ENCODE measurements at regions not wholly inside any gene's neighbourhood (a gene's known extent, or its start where the extent isn't known, plus 50 kb on each side); places are given as distances from the start of the nearest gene placed in this dataset.

DNA sequence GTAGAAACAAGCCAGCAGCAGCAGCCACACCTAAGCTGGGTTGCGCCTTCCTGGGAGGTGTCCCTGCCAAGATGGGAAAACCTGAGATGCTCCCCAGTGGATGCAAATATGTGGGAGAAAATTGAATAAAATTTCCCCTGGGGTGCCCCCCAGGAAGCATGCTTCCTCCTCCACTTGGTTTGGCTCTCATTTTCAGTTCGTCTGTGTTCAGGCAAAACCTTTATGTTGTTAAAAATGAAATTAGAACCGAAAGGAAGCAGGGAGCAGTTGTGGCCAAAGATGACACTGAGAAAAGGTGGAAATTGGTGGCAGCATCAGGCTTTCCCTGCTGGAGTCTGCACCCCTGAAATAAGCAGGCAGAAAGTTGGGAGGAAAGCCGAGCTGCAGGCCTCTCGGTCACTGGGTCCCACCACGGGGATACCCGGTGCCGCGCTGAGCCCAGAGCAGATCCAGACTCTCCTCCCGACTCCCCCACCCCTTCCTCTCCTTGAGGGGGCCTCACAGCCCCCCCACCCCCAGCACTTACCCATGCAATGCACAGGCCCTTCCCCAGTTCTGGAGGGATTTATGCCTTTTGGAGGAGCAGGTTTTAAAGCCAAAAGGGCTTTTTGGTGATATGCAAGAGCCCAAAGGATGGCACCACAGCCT is 267.7 kb upstream of the SPRED2 start:
- no peak for DNase-seq

More for the DNA sequence above, 267.7 kb upstream of the SPRED2 start:
- Histone ChIP-seq H3K4me2 (ENCODE audit: low read depth, low read length) (no peak overlapping the region), H2BK120ac (ENCODE audit: low read depth, low read length) (no peak overlapping the region), H3K9ac (ENCODE audit: low read depth, low read length) (no peak overlapping the region), H4K8ac (ENCODE audit: low read depth in 2 of 2, low read length in 2 of 2) (no peak overlapping the region), H3K4me3 (ENCODE audit: insufficient read depth, low read depth, low read length) (no peak overlapping the region), H2BK15ac (ENCODE audit: low read depth, low read length) (no peak overlapping the region), H3K9me3 (ENCODE audit: control insufficient read depth, insufficient read depth, low read length) (no peaks in the 10 kb centered on the region), H3K18ac (ENCODE audit: low read depth, low read length) (no peak overlapping the region), H2AK5ac (ENCODE audit: low read depth, low read length) (no peak overlapping the region), H2BK20ac (ENCODE audit: low read depth, low read length) (no peak overlapping the region), H3K36me3 (ENCODE audit: control insufficient read depth, insufficient read depth, low read length) (no peaks in the 10 kb centered on the region), H2BK5ac (ENCODE audit: low read depth, low read length, poor library complexity, severe bottlenecking) (no peak overlapping the region), H3K79me1 (ENCODE audit: low read depth in 1 of 2, low read length in 2 of 2) (no peaks in the 10 kb centered on the region), H2AFZ (replicated peaks; ENCODE audit: low read length, poor library complexity) (no peak overlapping the region), H3K23ac (ENCODE audit: low read depth, low read length) (no peak overlapping the region), H4K20me1 (ENCODE audit: insufficient read depth, low read length) (no peaks in the 10 kb centered on the region), H3K27me3 (ENCODE audit: control insufficient read depth, insufficient read depth, low read length) (peaks cover 22% of the 10 kb centered on the region), H2AK9ac (replicated peaks; ENCODE audit: low read depth, low read length, poor library complexity) (no peak overlapping the region), H3K4me1 (ENCODE audit: control insufficient read depth, insufficient read depth, low read length) (no peaks in the 10 kb centered on the region), H4K91ac (ENCODE audit: insufficient read depth, low read depth, low read length) (no peak overlapping the region), H3K4ac (ENCODE audit: low read depth, low read length) (no peak overlapping the region), H3K27ac (ENCODE audit: insufficient read depth, low read length) (no peak overlapping the region), H3K14ac (replicated peaks; ENCODE audit: low read depth, low read length) (no peak overlapping the region), H4K5ac (ENCODE audit: low read depth, low read length) (no peak overlapping the region), H3K9me1 (ENCODE audit: insufficient read depth, low read length) (no peaks in the 10 kb centered on the region), H3K56ac (ENCODE audit: extremely low read depth, insufficient read depth, low read length) (no peak overlapping the region)
- dilution Hi-C loops (cut with HindIII; ENCODE audit: low sequenced_read_pairs, unreplicated experiment) (no loop called here), in situ Hi-C loops (cut with MboI; ENCODE audit: low sequenced_read_pairs) (no loop called here), intact Hi-C loops (cut with micrococcal nuclease) (no loop called here)
- 60% methylated on average over 1 of the region's 10 CpGs; no CpG with 5 or more reads in 1 of the 2 experiments for WGBS, 2 experiments (ENCODE audit: extremely low coverage in 2 of 2, insufficient read length in 1 of 2)
- ChIA-PET CTCF (no interaction called here), POLR2A (ENCODE audit: unreplicated experiment) (no interaction called here)
- no TSS peak for BruUV-seq (replicated peaks)
- TF ChIP-seq CEBPB (IDR thresholded peaks at IDR 0.05; ENCODE audit: low read depth, low read length) (no peak), NFE2L2 (IDR thresholded peaks at IDR 0.05; ENCODE audit: low read depth, low read length) (no peak)
- no peak for ATAC-seq (ENCODE audit: low read depth)

Measured in IMR-90 (cell line).